NCI-H82 (cell line): ENCODE measurements at regions not wholly inside any gene's neighbourhood (a gene's known extent, or its start where the extent isn't known, plus 50 kb on each side); places are given as distances from the start of the nearest gene placed in this dataset.

Experiments used
- DNase-seq: peaks from one replicate; lab custom pipeline; 2025; lab: John Stamatoyannopoulos, UW

DNA sequence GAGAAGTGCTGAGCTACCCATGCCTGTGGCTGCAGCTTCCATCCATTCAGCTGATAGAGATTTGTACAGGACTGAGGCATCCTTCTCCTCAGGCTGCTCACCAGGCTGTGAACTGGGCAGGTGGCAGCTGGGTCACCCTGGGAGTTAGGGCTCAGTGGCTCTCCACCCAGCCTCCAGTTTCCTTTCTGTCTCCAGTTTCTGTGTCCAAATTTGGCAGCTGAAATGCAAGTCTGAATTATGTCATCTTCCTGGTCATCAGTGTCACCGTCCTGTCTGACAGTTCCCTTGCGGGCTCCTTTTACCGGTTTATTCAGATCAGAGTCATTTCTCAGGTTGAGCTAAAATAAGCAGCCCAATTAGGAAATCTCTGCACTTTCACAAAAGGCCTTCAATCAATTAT, 93.3 kb downstream of the EDN1 start:
- DNase-seq, result no peak

DNA sequence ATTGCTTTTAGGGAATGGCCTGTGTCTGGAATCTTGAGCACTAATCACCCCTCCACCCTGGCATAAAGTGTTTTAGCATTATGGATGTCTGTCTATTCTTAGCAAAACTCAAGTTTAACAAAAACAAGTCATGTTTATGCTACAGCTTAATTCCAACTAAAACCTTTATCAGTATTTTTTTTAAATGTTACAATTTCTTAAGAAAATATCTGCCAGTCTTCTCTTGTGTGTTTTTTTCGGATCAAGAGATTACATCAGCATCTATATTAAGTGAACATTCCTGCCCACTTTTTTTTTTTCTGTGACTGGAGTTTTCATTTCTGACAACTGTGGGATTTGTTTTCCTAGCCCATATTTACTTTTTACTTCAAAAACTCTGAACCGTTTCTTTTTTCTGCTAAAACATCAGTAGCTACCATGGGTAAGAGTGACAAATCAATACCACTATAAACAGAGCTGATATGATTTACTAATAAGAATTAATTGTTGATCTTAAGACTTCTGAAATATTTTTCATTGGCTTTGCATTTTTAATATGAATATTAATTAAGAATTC, 94.3 kb downstream of the EDN1 start:
- no peak for DNase-seq

DNA sequence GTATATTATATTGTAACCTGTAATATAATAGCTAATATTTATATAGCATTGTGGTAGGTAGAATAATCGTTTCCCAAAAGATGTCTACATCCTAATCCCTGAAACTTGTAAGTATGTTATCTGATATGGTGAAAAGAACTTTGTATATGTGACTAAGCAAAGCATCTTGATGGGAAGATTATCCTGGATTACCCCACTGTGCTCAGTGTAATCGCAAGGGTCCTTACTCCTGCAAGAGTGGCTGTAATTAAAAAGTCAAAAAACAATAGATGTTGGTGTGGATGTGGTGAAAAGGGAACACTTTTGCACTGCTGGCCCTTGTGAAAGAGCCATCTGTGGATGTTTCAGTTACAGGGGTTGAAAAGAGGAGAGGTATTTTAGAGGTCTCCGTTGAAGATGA, 95.2 kb downstream of the EDN1 start:
- peak; percentile 65 for DNase-seq

DNA sequence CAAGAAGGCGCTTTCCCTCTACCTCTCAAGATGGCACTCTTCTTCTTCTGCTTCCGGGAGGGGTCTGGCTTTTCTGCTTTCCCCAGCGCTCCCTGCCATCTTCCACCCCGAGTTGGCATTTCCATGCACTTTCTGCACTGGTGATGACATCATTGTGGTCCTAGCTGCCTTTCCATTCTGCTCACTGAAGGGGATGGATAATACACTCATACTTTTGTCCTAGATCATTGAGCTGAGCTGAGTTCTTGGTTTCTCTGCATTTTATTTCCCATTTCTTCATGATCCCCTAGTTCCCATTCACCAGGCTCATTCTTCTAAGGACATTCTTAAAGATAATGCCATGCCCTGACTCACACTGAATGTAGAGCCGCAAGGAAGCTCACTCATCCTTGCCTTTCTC, 96.7 kb downstream of the EDN1 start:
- no peak for DNase-seq

DNA sequence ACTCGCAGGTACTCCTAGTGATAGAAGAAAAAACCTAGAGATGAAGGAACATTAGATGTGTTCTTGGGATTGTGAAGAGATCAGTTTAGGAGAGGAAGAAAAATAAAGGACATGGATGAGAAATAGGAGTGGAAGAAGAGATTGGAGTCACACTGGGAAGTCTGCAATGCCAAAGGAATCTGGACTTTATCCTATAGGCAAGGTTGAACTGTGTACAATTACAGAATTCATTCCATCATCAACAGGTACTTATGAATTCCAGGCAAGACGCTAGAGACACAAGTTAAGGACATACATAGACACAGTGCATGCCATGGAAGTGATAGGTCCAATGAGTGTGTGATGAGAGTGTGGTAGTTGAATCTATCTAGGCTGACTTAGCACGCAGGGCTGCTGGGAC, 101.3 kb downstream of the EDN1 start:
- DNase-seq, result no peak

DNA sequence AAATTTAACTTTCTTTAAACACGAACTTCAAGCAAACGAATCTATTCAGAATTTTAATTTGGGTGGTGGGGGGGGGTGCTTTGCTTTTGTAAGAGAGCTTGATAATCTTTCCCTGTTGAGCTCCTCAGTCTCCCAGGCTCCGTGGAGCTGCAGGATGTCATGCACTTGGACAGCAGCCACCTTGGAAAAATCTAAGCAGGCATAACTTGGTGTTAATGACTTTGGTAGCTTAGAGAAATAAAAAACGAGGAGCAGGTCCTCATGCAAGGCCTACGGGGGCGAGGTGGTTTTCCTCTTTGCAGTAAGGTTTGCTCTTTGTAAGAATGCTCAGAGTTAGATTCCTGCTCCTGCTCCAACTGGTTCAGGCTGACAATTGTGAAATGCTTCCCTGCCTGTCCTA, 102.3 kb downstream of the EDN1 start:
- DNase-seq, result no peak

DNA sequence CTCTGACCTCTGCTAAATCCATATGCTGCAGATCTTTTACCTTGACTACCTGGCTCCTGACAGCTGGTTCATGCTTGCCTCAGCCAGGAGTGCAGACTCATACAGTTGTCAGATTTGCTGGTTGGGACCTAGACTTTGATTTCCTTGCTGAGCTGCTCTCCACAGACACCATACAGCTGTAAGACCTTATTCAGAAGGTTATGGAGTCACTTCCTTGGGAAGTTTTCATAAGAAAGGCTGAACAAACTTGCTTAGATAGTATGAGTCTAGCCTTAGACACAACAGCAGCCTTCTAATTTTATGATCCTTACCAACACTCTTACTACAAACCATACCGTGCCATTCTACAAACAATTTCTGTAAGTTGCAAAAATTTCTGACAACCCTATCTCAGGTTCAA, 102.9 kb downstream of the EDN1 start:
- no peak for DNase-seq

DNA sequence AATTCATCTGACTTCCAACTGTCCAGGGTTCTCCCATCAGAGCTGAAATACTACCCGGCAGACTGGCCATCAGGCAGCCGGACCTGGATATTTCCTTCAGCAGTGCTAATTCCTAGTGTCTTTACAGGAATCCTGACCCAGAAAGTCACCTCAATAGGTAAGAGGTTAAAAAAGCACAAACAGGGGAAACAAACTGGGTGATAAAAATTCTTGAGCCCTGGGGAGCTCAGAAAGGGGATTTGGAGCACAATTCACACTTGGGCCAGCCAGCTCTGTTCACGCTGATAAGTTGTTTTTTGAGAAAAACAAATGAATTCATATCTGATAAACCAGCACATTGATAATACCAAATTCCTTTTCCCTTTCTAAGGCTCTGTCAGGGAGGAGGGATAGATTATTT, 104.0 kb downstream of the EDN1 start:
- no peak for DNase-seq

DNA sequence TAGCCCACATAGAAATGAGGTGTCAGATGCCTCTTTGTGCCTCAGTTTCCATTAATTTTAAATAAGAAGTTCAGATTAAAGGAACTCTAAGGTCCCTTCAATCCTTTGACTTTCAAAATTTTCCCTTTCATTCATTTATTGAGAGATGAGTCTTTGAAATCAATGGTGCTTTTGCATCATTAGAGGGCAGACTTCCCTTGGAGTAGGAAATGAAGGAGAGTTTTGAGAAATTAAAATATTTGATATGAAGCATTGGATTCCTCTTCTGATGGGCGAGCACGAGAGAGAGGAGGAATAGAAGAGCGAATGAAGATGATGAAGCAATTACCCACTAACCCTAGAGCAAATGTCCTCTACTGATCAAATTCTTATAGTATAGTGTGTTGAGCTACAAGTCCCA, 105.7 kb downstream of the EDN1 start:
- no peak for DNase-seq

DNA sequence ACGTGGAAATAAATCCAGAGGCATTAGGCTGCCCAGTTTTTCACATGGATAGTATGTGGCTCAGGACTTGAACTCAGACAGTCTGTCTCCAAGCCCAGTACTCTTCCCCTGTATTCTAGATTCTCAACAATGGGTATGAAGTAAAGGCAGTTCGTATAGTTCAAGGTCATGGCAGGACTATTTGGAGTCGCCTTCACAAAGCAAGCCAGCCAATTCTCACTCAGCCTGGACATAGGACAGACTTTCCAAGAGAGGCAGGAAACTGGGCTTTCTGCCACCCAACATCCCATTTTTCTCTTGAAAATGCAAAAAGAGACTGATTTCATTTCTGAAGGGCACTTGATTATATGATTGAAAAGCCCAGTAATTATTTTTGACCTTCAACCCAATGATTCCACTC, 111.0 kb downstream of the EDN1 start:
- DNase-seq, result no peak

DNA sequence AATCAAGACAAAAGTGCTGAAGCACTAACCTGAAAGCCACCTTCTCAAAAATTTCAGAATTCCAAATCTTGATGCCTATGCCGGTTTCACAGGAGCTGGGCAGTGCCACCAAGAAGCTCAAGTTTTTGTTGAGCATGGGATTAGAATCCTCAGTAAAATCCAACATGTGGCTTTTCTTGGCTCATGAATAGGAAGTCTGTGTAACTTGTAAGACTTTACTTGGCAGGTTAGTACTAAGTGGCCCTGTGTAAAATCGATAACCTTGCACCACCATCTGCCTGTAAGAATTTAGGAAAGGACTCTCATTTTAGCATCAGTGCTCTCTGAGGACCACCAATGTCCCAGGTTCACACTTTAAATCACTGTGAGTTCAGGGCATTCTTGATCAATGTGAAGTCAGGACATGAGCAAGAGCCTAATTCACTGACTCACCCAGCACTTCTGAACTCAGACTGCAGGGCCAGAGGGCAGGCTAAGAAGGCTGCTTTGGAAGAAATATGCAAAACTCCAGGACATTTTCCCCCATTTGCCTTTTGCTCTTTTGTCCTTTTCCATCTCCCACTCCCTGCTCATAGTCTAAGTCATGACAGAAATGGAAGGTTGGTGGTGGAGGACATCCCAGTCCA, 113.2 kb downstream of the EDN1 start:
- DNase-seq, result no peak

DNA sequence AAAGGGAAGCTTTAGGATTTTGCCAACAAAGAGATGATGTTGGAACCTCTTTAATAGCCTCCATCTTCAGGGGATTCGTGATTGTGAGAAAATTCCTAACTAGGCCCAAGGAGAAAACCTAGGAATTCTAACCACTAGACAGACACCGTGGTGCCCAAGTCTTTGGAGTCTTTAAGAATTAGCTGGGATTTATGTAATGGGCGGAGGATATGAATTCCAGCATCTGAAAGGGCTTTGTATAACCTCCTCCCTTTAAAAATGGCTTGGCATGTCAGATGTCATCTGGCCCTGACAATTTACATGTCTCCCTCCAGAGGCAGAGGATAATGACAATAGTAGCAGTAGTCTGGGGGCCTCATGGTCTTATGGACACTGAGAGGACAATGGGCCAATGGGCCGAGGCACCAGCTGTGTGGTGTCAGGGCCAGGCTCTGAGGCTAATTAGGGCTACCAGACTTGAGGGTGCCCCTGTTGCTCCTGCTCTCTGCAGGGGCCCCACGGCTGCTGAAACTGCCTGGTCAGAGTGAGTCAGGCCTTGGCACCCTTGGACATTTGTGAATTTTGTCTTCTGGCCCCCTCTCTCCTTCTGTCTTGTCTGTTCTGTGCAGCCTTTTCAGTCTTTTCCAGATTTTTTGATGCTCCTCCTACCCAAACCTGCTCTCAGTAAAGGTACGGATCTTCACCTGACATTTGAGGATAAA, 113.9 kb downstream of the EDN1 start:
- no peak for DNase-seq

DNA sequence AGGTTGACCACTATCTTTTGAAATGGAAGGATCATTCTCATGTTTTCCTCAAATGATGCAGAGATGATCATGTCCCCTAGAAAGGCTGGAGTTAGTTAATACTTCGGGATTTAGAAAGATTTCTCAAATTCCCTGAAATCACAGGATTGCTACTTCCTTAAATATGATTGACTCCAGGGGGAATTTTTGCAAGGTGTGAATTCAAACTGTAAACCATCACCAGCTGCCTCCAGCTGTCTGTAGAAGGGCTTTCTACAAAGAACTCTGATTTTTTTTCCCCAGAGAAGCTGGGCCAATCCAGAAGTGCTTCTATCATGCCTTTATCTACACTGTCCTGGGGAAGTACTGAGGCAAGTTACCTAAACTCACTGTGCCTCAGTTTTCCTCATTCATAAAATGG, 114.5 kb downstream of the EDN1 start:
- DNase-seq, result no peak

DNA sequence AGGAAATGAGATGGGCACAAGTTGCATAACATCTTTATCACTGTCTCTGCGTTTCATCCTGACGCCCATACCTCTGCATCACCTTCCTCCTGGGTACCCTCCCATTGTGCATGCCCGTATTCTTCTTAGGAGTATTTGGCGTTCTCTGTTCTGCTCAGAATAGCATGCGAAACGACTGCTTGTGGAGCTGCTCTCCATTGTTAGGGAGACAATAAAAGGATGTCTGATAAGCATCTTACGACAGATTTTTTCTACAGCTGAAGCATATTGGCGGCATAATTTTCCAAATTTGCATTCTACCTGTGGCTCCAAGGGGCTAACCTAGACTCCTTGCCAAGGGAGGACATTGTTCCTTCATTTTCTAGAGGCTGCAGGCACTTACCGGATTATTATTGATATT, 118.6 kb downstream of the EDN1 start:
- no peak for DNase-seq

DNA sequence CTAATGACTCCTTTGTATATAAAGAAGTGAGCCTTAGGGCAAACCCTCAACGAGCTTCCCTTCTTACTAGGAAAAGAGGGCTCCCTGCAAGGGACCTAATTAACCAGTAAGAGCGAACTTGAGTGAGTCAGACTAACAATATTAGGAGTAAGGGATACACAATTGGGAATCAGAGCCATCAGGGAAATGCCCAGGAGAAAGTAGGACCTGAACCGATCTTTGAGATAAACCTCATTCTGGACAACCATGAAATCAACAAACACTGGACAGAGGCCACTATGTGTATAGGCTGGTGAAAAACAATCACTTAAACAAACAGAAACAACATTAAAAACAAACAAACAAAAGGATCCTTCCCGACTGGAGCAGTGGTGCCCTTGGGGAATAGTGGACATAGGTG, 120.8 kb downstream of the EDN1 start:
- DNase-seq, result no peak

DNA sequence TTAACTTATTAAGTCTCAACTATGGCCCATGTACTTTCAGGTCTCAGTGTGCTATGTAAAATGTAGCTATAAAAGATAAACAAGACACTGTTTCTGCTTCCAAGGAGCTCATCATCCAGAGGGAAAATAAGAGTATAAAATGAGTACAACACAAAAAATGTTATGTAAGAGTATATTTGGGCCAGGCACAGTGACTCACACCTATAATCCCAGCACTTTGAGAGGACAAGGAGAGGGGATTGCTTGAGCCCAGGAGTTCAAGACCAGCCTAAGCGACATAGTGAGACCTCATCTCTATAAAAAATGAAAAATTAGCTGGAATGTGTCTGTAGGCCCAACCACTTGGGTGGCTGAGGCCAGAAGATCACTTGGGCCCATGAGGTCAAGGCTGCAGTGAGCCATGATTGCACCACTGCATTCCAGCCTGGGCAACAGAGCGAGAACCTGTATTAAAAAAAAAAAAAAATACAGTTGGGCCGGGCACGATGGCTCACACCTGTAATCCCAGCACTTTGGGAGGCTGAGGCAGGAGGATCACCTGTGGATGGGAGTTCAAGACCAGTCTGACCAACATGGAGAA, 124.0 kb downstream of the EDN1 start:
- DNase-seq, result no peak

DNA sequence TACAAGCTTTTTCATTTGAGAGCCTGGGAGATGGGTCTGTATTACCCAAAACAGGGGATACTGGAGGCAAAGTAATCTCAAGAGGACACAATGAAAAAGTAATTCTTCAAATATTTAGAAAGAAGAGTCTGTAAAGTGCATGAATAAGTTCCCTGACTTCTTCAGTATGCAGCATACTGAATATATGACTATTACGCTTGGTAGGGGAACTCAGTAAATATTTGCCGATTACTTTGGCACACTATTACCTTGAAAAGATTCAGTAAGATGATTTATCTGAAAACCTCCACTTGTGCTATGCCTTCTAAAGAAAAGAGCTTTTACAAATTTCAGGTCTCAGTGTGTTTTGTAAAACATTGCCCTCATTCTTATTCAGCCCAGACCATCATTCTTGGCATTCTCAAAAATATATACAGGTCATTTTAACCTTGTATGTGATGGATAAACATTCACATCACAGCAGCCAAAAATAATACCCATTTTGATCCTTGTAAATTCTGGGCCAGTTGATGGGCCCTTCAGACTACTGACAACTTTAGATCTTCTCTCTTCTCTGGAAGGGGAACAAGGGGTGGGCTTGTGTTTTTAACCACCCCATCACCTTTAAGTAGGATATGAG, 125.9 kb downstream of the EDN1 start:
- DNase-seq, result no peak

DNA sequence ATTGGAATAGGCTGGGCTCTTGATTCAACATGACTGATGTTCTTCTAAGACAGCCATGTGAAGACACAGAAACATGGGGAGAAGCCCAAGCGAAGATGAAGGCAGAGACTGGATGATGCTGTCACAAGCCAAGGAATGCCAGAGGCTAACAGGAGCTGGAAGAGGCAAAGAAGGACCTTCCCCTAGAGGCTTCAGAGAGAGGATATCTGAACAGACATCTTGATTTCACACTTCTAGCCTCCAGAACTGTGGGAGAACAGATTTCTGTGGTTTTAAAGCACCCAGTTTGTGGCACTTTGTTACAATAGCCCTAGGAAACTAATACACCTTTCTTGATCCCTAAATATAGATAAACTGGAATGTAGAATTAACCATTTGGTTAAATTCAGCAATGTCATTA, 127.0 kb downstream of the EDN1 start:
- no peak for DNase-seq

DNA sequence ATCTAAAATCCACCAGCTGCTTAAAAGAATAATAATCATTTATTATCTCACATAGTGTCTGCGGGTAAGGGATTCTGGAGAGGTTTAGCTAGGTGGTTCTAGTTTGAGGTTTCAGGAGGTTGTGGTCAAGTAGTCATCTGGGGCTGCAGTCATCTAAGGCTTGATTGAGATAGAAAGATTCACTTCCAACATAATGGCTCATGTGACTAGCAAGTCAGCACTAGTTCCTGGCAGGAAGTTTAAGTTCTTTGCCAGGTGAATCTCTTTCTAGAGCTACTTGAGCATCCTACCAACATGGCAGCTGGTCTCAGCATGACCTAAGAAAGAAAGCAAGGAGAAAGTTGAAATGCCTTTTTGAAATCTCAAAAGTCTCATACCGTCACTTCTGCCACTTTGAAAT, 128.8 kb downstream of the EDN1 start:
- DNase-seq, result no peak

DNA sequence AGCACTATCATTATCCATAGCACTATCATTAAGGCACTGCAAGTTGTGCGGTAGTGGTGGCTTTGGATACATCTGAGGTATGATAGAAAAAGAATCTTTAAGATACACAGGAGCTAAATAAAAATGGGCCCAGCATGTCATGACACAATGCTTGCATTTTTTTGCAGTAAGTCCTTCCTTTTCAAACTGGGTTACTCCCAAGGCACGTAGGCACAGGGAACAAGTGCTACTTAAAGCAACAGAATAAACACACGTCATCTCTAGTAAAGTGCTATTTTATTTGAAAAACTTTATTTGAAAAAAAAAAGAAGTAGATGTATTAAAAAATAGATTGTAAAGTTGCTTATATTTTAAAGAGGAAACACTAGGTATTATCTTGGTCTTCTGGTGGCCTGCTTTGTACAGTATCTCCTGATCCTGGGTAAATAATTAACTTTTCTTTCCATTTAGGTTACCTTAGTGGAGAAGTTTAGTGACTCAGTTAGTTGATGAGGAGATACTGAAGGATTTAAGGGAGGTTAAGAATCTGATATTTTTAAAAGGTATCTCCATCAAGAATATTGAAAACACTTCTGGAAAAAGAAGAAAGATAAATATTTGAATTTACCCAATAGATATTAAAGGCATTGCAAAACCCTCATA, 129.6 kb downstream of the EDN1 start:
- no peak for DNase-seq

DNA sequence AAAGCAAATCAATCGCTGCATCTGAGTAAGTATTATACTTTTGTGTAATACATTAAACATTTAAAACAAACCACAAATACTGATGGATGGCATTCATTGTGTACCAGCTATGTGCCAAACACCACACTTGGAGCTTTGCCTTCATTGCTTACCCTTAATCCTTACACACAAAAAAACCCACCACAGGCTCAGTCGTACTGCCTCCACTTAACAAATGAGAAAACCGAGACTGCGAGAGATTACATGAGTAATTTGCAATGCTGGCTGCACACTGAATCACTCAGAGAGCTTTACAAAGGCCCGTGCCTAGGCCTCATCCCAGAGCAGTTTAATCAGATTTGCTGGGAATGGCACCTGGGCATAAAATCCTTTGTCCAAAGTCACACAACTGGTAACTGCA, 130.5 kb downstream of the EDN1 start:
- peak; percentile 93 for DNase-seq

DNA sequence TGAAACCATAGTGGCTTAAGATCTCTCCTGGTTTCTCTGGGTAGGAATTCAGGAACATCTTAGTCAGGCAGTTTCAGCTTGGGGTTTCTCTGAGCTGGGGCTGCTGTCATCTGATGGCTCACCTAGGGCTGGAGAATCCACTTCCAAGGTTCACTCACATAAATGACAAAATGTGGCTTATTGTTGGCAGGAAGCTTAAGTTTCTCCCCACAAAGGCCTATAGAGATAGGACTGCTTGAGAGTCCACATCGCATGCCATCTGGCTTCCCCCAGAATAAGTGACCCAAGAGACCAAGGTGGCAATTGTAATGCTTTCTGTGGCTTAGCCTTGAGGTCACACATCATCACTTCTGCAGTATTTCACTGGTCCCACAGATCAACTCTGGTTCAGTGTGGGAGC, 131.4 kb downstream of the EDN1 start:
- DNase-seq, result no peak

DNA sequence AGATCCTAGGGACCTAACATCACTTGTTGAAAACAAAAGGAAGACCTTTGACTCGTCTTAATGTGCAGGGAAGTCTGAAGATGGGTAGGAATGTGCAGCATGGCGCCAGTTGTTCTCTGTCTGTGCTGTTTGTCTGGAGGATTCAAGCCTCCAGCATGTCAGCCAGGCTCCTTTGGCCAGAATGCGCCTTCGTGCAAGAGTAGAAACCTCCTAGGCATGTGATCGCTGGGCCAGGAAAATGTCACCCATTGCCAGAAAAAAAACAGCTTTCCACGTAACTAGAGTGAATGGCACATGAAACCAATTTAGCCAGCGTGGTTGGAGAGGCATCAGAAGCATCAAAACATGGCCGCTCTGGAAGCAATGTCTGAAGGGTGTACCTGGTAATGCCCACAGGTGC, 132.7 kb downstream of the EDN1 start:
- no peak for DNase-seq
